ENCODE measurements at regions not wholly inside any gene's neighbourhood (a gene's known extent, or its start where the extent isn't known, plus 50 kb on each side); places are given as distances from the start of the nearest gene placed in this dataset.

DNA sequence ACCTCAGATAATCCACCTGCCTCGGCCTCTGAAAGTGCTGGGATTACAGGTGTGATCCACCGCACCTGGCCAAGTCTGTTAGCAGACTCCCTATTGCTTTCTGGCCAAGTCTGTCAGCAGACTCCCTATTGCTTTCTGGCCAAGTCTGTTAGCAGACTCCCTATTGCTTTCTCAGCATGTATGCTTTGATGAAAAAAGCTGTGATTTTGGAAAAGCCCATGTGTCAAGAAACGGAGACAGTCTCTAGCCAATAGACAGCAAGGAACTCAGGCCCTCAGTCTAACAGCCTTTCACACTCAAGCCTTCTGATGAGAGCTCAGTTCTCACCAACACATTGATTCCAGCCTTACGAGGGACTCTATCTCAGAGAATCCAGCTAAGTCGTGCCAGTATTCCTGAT, 158.8 kb upstream of the KRR1 start:
- H3K79me2 ChIP-seq (replicated peaks; ENCODE audit: insufficient read depth, low read length), result no peaks in the 10 kb centered on the region
- no peaks in the 10 kb centered on the region for H3K36me3 ChIP-seq (ENCODE audit: insufficient read depth, low read length)
- TF ChIP-seq MXI1 (conservative IDR thresholded peaks at IDR 0.05; ENCODE audit: poor library complexity, severe bottlenecking) (no peak), RAD21 (conservative IDR thresholded peaks at IDR 0.05) (no peak), SMC3 (conservative IDR thresholded peaks at IDR 0.05; ENCODE audit: poor library complexity) (no peak), EP300 (conservative IDR thresholded peaks at IDR 0.05; ENCODE audit: poor library complexity, severe bottlenecking) (no peak), TAF1 (IDR thresholded peaks at IDR 0.05; ENCODE audit: low read depth) (no peak), POLR2AphosphoS5 (IDR thresholded peaks at IDR 0.05) (no peak), EZH2 (IDR thresholded peaks at IDR 0.05; ENCODE audit: borderline replicate concordance, insufficient read depth, low read length, poor library complexity, severe bottlenecking) (no peak)
- TF ChIP-seq, protein P1, sequence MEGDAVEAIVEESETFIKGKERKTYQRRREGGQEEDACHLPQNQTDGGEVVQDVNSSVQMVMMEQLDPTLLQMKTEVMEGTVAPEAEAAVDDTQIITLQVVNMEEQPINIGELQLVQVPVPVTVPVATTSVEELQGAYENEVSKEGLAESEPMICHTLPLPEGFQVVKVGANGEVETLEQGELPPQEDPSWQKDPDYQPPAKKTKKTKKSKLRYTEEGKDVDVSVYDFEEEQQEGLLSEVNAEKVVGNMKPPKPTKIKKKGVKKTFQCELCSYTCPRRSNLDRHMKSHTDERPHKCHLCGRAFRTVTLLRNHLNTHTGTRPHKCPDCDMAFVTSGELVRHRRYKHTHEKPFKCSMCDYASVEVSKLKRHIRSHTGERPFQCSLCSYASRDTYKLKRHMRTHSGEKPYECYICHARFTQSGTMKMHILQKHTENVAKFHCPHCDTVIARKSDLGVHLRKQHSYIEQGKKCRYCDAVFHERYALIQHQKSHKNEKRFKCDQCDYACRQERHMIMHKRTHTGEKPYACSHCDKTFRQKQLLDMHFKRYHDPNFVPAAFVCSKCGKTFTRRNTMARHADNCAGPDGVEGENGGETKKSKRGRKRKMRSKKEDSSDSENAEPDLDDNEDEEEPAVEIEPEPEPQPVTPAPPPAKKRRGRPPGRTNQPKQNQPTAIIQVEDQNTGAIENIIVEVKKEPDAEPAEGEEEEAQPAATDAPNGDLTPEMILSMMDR (IDR thresholded peaks at IDR 0.05; ENCODE audit: poor library complexity, severe bottlenecking), result no peak
- TF ChIP-seq, protein P2, sequence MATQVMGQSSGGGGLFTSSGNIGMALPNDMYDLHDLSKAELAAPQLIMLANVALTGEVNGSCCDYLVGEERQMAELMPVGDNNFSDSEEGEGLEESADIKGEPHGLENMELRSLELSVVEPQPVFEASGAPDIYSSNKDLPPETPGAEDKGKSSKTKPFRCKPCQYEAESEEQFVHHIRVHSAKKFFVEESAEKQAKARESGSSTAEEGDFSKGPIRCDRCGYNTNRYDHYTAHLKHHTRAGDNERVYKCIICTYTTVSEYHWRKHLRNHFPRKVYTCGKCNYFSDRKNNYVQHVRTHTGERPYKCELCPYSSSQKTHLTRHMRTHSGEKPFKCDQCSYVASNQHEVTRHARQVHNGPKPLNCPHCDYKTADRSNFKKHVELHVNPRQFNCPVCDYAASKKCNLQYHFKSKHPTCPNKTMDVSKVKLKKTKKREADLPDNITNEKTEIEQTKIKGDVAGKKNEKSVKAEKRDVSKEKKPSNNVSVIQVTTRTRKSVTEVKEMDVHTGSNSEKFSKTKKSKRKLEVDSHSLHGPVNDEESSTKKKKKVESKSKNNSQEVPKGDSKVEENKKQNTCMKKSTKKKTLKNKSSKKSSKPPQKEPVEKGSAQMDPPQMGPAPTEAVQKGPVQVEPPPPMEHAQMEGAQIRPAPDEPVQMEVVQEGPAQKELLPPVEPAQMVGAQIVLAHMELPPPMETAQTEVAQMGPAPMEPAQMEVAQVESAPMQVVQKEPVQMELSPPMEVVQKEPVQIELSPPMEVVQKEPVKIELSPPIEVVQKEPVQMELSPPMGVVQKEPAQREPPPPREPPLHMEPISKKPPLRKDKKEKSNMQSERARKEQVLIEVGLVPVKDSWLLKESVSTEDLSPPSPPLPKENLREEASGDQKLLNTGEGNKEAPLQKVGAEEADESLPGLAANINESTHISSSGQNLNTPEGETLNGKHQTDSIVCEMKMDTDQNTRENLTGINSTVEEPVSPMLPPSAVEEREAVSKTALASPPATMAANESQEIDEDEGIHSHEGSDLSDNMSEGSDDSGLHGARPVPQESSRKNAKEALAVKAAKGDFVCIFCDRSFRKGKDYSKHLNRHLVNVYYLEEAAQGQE (IDR thresholded peaks at IDR 0.05; ENCODE audit: borderline replicate concordance), result no peak
- no peaks in the 10 kb centered on the region for H3K9me3 ChIP-seq (ENCODE audit: low read length)
- no peak overlapping the region for H2AFZ ChIP-seq (ENCODE audit: low read depth, low read length)
- no peak overlapping the region for H3K4me2 ChIP-seq (ENCODE audit: low read length)
- H4K20me1 ChIP-seq (ENCODE audit: insufficient read depth), result no peaks in the 10 kb centered on the region
- H3K27me3 ChIP-seq (ENCODE audit: insufficient read depth, low read depth, low read length), result no peaks in the 10 kb centered on the region
- H3F3A ChIP-seq (ENCODE audit: insufficient read depth, low read length, poor library complexity, severe bottlenecking), result no peaks in the 10 kb centered on the region
- no peak overlapping the region for H3K27ac ChIP-seq (ENCODE audit: low read length)
- no peaks in the 10 kb centered on the region for H3K9me2 ChIP-seq (ENCODE audit: insufficient read depth, low read length)
- no peak overlapping the region for H3K9ac ChIP-seq (ENCODE audit: low read length)
- H3K4me3 ChIP-seq (ENCODE audit: low read length), result no peak overlapping the region

DNA sequence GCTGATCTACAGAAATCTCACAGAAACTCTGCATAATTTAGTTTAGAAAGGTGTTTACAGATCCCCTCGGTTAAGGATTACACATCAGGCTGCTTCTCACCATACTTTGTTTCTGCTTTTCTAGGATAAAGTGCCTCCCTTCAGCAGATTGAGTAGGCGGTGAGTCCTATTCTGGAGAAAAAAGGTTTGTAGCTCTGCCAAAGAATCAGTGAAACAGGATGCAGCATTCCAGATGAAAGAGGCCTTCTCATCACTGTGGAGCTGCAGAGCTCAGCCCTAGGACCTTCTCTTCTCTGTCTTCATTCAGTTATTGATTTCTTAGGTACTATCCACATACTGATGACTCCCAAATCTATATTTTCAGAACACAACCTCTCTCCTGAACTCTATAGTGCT, 155.5 kb upstream of the KRR1 start:
- Histone ChIP-seq H3K36me3 (ENCODE audit: insufficient read depth, low read length) (no peaks in the 10 kb centered on the region), H3K9me2 (ENCODE audit: insufficient read depth, low read length) (no peaks in the 10 kb centered on the region), H4K20me1 (ENCODE audit: insufficient read depth) (no peaks in the 10 kb centered on the region), H3K4me3 (ENCODE audit: low read length) (no peak overlapping the region), H2AFZ (ENCODE audit: low read depth, low read length) (no peak overlapping the region), H3K27me3 (ENCODE audit: insufficient read depth, low read depth, low read length) (no peaks in the 10 kb centered on the region), H3K79me2 (replicated peaks; ENCODE audit: insufficient read depth, low read length) (no peaks in the 10 kb centered on the region), H3K4me2 (ENCODE audit: low read length) (no peak overlapping the region), H3K27ac (ENCODE audit: low read length) (no peak overlapping the region), H3F3A (ENCODE audit: insufficient read depth, low read length, poor library complexity, severe bottlenecking) (no peaks in the 10 kb centered on the region), H3K9ac (ENCODE audit: low read length) (no peak overlapping the region), H3K9me3 (ENCODE audit: low read length) (no peaks in the 10 kb centered on the region)
- TF ChIP-seq MXI1 (conservative IDR thresholded peaks at IDR 0.05; ENCODE audit: poor library complexity, severe bottlenecking) (no peak), EZH2 (IDR thresholded peaks at IDR 0.05; ENCODE audit: borderline replicate concordance, insufficient read depth, low read length, poor library complexity, severe bottlenecking) (no peak), TAF1 (IDR thresholded peaks at IDR 0.05; ENCODE audit: low read depth) (no peak), SMC3 (conservative IDR thresholded peaks at IDR 0.05; ENCODE audit: poor library complexity) (no peak), EP300 (conservative IDR thresholded peaks at IDR 0.05; ENCODE audit: poor library complexity, severe bottlenecking) (no peak), RAD21 (conservative IDR thresholded peaks at IDR 0.05) (no peak)
- TF ChIP-seq, protein P2 (IDR thresholded peaks at IDR 0.05; ENCODE audit: borderline replicate concordance), result no peak
- TF ChIP-seq, protein P1 (IDR thresholded peaks at IDR 0.05; ENCODE audit: poor library complexity, severe bottlenecking), result no peak

Data from neural cell (in vitro differentiated cells).